Occipital lobe (tissue), 1 donor: ENCODE measurements at regions not wholly inside any gene's neighbourhood (a gene's known extent, or its start where the extent isn't known, plus 50 kb on each side); places are given as distances from the start of the nearest gene placed in this dataset.
A peak's percentile ranks its signal among the peaks of the same experiment; 100 is the strongest.

Source experiments
- DNase-seq: peaks from one replicate; lab custom pipeline; 2025; lab: John Stamatoyannopoulos, UW

DNA sequence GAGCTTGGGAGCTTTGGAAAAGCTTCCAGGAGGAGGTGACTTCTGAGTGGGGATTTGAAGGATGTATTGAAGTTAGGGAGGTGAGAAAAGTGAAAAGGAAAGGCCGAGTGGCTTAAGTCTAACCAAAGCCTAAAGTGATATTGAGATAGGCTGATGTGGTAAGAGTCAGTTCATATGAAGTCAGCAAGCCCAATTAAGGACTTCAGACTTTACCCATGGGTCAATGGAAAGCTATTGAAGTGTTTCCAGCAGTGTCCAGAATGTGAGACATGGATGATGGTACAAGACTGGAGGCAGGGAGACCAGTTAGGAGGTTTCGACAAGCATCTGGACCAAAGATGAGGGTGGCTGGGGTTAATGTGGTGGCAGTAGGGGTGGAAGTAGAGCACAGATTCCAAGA is 134.3 kb upstream of the WWC1 start:
- DNase-seq, result no peak

DNA sequence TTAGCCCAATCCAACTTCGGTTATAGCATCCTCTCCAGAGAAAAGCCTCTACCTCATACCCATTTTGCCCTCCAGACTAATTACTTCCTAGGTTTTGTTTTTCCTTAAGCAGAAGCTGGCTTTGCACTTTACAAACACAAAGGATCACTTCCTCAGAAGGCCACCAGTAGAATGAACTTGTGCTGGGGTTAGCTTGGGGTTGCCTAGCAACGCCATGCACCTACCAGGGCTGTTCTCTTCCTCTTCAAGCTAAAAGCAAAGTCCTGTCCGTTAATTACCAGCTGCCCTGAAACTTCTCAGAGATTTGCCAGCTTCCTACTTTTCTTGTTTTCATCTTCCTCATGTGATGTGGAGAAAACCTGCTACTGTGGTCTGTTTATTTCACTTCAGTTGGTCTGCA is 132.0 kb upstream of the WWC1 start:
- DNase-seq, result no peak

DNA sequence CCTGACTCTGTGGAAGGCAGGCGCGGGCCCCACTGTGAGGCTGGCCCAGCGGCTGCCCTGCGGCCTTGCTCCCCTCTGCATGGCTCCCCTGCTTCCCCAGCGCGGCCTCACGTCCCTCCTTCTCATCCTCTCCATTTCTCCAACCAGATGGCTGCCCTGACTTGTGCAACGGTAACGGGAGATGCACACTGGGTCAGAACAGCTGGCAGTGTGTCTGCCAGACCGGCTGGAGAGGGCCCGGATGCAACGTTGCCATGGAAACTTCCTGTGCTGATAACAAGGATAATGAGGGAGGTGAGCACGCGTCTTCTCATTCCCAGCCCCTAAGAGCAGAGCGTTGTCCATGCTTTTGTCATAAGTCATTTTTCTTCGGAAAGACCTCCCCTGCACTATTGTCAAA is 129.0 kb upstream of the WWC1 start:
- no peak for DNase-seq

DNA sequence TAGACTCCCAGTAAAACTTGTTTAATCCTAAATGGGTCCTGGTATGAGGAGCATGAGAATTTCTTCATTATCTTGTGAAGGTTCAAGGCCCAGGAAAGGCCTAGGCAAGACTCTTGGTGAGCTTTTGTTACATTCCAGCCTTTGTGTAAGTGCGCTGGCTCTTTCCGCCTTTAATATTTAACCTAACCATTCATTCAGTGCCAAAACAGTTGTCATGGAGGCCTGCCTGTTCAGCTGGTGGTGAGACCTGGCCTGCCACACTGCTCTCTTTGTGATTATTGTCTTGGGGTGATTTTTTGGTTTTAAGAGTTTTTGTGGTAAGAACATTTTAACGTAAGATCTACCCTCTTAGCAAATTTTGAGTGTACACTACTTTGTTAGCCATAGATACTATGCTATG is 127.5 kb upstream of the WWC1 start:
- no peak for DNase-seq

DNA sequence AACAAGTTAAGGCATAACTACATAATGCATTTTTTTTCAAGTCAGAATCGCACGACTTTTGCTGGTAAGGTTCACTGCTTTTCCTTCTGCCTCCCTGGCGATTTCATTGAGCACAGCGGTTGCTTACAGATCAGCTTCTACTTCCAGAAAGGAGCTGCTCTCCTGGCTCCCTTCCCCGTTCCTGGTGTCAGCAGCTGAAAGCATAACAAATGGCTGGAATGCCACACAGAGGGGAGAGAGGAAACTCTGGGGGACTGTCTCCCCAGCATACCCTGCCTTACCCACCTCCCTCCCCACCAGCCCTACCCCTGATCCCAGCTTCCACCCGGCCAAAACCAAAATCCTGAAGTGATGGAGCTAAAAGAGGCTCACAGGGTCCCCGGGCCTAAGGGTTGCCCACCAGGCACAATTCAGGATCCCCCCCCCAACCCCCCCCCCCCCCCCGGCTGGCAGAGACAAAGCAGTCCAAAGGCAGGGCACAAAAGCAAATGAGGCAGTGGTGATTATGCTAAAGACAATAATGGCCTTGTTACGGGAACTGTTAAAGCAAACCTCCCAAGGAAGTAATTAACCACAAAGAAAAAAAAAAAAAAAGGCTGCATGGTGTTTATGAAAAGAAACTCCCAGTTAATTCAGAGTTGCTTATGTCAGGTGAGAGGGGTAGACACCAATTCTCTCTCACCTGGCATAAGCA is 126.1 kb upstream of the WWC1 start:
- DNase-seq, result no peak

DNA sequence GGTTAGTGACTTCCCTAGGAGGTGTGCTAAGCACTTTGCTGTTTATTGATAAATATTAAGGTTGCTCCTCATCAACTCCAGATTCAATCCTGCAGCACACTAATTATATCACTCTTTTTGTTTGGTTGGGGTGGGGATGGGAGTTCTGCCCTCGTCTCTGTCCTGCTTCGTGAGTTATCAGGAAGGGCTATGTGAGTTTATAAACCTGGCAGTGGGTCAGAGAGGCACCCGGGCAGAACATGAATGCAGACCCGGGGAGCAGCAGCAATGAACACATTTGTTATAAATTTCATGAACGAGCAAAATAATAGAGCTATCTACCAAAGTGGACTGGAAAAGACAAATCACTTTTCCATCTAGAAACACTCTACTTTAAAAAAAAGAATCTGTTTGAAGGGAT is 125.5 kb upstream of the WWC1 start:
- no peak for DNase-seq

DNA sequence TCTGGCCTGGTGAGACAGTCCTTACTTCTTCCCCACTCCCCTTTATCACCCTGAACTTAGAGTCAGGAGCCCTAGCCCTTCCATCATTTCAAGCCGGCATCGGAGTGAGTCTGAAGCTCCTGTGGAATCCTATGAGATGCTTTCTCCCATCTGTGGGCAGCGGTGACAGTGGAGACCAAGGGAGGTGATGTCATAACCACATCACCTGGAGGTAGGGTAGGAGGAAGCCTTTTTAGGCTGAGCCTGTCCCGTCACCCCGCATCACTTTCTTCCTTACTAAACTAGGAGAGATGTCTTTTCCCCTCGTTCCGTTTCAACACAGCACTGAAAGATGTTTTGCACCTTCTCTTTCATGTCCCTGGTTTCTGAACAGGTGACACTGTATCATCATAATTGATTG is 124.1 kb upstream of the WWC1 start:
- no peak for DNase-seq

DNA sequence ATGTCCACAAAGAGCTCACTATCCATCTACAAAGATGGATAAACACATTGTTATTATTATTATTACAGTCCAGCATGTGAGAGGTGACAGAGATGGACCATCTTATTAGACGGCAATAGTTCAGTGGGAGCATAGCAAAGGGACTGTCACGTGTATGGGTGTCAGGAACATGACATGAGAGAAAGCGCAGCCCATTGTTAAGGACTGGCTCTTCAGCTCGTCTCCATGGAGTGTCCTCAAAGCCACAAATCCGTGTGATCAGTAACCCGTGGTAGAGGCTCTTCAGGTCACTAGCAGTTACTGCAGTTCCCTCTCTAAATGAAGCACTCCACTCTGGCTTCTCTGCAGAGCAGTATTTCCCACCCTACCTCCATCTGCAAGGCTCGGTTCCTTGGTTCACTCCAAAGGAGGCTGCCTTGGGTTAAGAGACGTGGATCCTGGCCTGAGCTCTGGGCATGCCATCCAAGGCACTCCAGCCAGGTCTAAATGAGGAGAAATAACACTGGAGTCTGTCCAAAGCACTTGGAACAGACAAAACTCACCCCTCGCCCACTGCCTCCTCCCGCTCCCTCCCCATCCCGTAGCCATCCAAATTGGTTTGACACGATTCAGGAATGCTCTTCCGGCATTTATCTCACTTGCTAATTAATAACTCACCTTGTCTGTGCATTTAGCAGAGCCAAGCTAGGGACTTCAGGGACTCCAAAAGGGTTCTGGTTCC is 122.3 kb upstream of the WWC1 start:
- no peak for DNase-seq

DNA sequence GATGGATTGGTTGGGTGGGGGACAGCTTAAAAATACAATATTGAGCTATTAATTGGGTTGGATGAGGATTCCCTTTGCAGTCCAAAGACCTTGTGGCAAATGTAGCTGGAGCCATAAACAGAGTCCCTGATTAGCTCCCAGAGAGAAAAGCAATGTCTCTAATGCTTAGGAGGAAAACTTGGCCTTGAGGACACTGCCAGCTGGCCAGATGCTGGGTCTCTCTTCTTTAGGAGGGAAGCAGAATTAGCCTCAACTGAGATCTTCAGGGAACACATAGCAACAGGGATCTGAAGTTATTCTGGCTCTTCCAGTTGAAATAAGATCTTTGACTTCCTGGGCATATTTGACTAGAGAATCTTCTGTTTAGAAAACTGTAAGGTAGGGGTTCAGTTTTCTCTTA is 121.7 kb upstream of the WWC1 start:
- DNase-seq, result no peak

DNA sequence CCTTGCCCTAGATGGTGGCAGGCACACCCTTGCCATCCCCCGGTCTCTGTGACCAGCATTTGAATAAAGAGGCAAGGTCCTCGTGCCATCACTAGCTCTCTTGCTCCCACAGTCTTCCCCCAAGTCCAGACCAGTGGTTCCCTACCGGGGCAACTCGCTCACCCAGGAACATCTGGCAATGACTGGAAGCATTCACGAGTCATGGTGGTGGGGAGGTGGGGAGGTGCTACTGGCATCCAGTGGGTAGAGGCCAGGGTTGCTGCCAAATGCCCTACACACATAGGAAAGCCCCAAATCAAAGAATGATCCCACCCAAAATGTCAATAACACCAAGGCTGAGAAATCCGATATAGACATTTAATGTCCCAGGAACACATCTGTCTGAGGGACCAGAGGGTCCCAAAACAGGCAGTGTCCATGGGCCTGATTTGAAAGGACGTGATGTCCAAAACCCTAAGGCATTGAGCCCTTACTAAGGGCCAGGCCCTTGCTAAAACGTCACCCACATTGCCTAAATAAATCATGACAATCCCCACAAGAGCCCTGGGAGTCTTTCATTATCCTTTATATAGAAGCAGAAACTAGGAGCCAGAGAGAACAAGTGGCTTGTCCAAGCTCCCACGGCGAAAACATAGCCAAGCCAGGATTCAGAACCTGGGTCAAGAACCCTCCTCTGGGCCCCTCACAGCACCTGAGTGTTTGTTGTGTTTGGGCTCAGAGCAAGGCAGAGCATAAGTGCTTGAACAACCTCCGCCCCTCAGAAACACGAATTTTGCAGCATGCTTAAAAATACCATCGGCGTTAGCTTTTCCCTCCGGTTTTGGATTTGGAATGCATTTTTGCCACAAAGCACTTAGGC is 119.3 kb upstream of the WWC1 start:
- no peak for DNase-seq

DNA sequence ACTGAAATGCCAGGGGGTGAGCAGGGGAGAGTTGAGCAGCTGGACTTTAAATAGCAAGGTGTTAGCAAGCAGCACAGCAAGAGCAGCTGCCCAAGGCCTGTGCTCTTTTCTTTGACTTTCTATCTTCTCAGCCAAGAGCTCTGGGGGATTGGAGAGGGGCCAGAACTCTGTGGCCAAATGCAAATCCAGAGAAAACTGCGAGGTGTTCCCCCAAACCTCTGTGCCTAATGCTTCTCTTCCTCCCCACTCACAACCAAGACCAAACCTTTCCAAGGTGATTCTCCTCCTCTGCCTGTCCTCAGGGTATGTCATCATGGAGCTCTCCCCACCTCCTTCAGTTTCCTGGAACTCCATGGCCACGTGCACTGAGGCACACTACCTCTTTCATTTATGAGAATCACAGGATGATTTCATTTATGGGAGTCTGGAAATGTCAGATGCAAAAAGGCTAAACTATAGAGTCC is 118.7 kb upstream of the WWC1 start:
- peak; percentile 16 for DNase-seq

DNA sequence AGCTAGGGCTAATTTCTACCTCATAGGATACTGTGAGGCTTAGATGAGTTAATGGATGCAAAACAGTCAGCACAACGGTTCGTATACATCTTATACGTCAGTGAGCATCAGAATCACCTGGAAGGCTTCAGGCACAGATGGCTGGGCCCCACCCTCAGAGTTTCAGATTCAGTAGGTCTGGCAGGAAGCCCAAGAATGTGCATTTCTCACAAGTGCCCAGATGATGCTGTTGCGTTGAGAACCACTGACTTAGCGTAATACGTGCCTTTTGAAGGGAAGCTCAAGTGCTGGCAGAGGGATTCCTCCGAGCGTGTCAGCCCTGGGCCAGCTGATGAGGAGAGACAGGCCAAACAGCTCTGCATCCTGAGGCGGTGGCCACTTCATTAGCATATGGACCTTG is 117.1 kb upstream of the WWC1 start:
- no peak for DNase-seq

DNA sequence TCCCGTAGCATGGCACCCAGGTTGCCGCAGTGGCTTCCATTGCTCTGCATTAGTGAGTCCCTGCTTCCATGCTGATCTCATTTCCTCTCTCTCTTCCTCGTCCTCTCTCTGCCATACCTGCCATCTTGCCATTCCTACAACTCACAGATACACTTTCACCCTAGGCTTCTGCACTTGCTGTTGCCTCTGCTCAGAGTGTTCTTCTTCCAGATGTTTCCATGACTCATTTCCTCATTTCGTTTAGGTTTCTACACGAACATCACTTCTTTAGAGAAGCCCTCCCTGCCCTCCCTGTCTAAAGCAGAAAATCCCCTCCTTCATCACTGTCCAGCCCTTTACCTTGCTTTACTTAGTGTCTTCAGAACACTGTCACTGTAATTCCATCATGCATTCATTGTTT is 115.2 kb upstream of the WWC1 start:
- no peak for DNase-seq

DNA sequence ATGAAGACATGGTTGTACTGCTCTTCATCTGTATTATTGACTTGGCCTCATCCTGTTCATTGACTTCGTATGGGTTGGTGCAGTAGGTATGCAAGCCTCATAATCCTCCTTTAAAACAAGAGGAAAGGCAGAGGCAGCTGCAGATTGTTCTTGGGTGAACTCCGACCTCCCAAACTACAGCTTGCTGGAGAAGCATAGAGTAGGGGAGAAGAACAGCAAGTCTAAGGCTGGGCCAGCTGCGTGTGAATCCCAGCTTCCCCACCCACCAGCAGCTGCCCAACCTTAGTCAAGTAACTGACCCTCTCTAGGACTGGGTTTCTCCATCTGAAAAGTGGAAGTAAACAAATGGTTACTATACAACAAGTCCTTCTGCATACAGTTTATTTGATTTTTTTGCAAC is 114.5 kb upstream of the WWC1 start:
- no peak for DNase-seq

DNA sequence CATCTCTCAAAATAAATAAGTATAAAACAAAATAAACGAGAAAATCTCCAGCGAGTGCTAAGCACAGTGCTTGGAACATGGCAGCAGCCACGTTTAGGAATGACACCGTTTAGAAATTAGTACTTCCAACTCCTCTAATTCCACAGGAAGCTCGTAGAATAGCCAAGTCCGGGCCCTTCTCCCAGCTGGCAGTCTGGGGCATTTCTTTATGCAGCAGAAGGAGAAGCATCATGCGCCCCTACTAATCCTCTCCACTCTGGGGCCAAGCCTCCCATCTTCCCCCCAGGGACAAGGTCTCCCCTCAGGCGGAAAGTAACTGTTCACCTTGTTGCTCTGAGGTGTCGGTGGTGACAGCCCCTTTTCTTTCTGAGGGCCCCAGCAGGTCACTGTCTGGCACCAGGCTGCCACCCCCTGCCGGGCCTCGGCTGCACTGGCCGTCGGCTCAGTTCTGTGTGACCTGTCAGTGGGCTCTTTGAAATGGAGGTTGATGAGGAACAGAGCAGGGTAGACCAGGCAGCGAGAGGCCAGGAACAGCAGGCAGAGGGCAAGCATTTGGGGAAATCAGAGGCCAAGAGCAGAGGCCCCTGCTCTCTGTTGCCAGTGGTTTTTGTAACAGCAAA is 113.5 kb upstream of the WWC1 start:
- no peak for DNase-seq

DNA sequence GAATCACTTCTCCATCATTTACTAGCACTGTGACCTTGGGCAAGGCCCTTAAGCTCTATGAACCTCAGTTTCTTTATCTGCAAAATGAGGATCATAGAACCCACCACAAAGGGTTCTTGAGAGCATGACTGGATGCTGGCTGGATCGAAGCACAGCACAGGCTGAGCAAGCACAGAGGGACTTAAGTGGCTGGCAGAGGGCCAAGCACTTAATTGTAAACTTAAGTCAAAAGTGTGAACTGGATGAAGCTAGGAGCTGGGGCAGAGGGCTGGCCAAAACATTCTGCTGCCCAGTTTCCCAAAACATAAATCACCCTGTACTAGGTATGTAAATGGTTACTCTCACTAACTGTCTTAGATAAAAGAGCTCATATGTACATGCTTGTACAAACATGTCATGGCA is 112.3 kb upstream of the WWC1 start:
- DNase-seq, result no peak

DNA sequence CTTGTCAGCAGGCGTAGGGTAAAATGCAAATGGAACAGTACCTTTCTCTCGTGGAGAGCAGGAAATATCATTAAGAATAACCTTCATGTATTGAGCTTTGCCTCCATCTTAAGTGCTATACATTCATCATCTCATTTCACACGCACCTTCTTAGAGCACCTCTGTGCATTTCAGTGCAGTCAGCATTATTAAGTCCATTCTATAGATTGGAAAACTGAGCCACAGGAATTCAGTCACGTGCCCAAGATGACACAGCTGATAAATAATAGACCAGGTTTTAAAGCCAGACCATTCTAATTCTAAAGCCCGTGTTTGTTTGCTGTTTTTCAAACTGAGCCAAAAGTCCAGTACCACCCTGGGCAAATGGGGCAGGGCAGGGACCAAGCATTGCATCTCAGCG is 109.2 kb upstream of the WWC1 start:
- DNase-seq, result no peak

DNA sequence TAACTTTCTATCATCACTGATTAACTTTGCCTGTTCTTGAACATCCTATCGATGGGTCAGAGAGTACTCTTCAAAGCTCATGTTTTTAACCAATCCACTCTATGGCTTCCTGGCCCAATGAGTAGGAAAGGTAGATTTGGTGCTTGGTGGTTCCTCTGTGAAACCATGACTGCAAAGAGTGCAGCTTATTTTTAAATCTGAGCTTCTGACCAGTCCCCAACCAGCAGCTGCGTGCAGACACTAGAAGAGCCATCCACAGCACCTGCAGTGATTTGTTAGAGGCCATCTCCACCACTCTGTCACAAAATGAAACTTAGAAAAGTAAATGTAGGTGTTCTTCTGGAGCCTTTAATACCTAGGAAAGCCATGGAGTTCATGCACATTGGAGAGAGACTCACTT is 107.3 kb upstream of the WWC1 start:
- DNase-seq, result no peak

DNA sequence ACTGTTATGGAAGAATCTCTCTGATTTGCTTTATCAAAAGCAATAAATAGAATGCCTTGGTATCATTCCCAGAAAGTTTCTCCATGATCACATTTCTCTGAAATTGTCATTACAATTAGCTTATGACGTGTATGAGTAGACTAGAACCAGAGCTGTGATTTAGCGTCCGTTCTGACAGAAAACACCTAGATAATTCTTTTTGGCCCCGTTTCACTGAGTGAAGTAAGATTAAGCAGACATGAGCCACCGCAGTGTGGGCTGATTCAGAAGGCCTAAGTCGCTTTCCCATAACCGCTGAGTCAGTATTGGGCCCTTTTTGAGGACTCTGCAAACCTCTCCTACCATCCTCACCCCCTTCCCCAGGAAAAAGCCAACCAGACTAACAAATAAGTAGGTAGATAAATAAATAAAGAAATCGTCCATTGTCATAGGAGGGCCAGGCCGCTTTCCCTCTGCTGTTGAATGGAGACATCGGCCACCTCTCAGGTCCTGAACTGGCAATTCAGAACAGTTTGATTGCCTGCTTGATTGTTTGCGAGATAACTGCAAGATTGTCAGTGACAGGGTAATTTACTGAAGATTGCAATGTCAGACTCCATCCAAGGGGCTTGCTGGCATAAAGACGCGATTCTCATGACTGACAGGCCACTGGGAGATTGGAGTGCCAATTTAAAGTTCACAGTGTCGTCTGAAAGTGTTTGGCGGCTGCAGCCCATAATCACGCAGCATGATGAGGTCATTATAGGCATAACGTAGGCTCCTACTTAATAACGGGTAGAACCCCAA is 105.0 kb upstream of the WWC1 start:
- DNase-seq, result no peak

DNA sequence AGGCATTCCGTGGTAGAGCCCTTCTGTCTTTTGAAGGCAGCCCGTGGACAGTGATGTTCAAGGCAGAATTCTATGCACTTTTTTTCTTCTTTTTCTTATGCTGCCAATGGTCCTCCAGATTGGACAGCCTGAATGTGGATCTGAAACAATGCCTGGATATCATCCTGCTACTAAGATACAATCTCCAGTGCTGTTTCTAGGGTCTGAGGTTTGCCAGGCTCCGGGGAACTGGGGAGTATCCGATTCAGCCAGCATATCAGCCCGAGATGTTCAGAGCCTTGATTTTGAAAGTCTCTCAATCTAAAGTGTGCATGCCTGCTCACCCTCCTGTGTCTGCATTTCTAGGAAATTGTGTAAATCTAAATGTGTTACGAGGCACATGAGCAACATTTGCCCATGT is 103.8 kb upstream of the WWC1 start:
- no peak for DNase-seq

DNA sequence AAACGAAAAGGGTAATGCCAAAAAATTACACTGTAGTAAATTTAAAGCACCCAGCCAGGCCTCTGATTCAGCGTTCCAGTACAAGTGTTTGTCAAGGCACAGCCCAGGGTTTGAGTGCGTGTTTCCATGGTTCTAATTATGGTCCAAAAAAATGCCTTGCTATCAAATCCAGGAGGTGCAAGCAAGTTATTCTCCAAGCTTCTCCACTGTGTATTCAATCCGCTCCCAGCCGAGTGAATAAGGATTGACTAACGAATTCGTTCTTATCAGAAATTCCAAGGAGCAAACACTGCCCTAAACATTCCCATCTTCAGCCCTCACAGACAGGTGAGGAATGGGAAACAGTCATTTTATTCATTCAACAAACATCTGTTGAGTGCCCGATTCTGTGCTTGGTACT is 103.3 kb upstream of the WWC1 start:
- no peak for DNase-seq
